ENCODE measurements at regions not wholly inside any gene's neighbourhood (a gene's known extent, or its start where the extent isn't known, plus 50 kb on each side); places are given as distances from the start of the nearest gene placed in this dataset.
A peak's percentile ranks its signal among the peaks of the same experiment; 100 is the strongest.

DNA sequence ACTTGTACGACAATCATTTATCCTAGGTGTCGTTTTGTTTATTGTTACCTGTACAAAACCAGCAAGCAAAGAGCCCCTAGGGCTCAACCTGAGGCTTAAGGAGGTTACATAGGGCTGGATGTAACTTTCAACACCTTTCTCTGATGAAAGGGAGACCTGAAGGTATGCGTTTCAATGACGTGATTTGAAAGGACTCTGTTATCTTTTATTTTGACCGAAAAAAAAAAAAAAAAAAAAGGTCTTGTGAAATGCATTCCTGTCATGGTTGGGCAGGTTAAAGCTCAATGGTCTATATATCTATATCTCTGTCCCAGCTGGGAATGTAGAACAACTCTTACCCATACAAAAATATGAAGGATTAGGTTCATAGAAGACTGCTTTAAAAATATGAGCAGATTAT, 78.7 kb upstream of the SASH1 start:
- peaks cover 11% of the 10 kb centered on the region for H3K4me1 ChIP-seq (ENCODE audit: control insufficient read depth, insufficient read depth, low read length)
- no peak overlapping the region for H3K4me3 ChIP-seq (ENCODE audit: insufficient read depth, low read depth, low read length)
- TF ChIP-seq RCOR1 (IDR thresholded peaks at IDR 0.05; ENCODE audit: insufficient replicate concordance, low read length) (no peak), MAFK (IDR thresholded peaks at IDR 0.05; ENCODE audit: low read depth, low read length) (no peak), RFX5 (IDR thresholded peaks at IDR 0.05; ENCODE audit: low read depth, low read length) (no peak), FOS (IDR thresholded peaks at IDR 0.05; ENCODE audit: low read depth, low read length) (no peak), RAD21 (IDR thresholded peaks at IDR 0.05; ENCODE audit: low read length) (no peak), BHLHE40 (IDR thresholded peaks at IDR 0.05; ENCODE audit: low read depth, low read length) (no peak), CHD1 (IDR thresholded peaks at IDR 0.05; ENCODE audit: low read depth, low read length) (no peak)
- H3K27ac ChIP-seq (ENCODE audit: insufficient read depth, low read length): no peak overlapping the region
- no peak overlapping the region for H3K4me2 ChIP-seq (ENCODE audit: low read depth, low read length)
- no peak overlapping the region for H3K14ac ChIP-seq (replicated peaks; ENCODE audit: low read depth, low read length)
- H3K27me3 ChIP-seq (ENCODE audit: control insufficient read depth, insufficient read depth, low read length): no peaks in the 10 kb centered on the region
- H2BK5ac ChIP-seq (ENCODE audit: low read depth, low read length, poor library complexity, severe bottlenecking): no peak overlapping the region
- DNase-seq: peak; percentile 20
- no peak overlapping the region for H2BK20ac ChIP-seq (ENCODE audit: low read depth, low read length)
- POLR2A ChIA-PET (ENCODE audit: unreplicated experiment): interaction anchor here (0.6 kb wide), 2 partner anchors 65 to 272 kb away, joined by 7 to 9 read pairs; no protein-coding TSS in a partner anchor
- no peak overlapping the region for H2AK9ac ChIP-seq (replicated peaks; ENCODE audit: low read depth, low read length, poor library complexity)
- H2BK15ac ChIP-seq (ENCODE audit: low read depth, low read length): peak overlapping the region; percentile 81; the same call in 2 of the 3 replicates
- BruUV-seq (replicated peaks): no TSS peak
- WGBS, 2 experiments (ENCODE audit: extremely low coverage in 2 of 2, insufficient read length in 1 of 2): no CpG with 5 or more reads among the region's 5 CpGs
- no peak overlapping the region for H4K8ac ChIP-seq (ENCODE audit: low read depth in 2 of 2, low read length in 2 of 2)
- peak overlapping the region; percentile 52; the same call in 1 of the 2 replicates for H3K4ac ChIP-seq (ENCODE audit: low read depth, low read length)
- 0 out of 2 replicates have a peak, but pooled peaks cover 8% of the 10 kb centered on the region for H3K9me1 ChIP-seq (ENCODE audit: insufficient read depth, low read length)
- H3K36me3 ChIP-seq (ENCODE audit: control insufficient read depth, insufficient read depth, low read length): no peaks in the 10 kb centered on the region
- peak overlapping the region; percentile 59; the same call in 1 of the 2 replicates for H2BK120ac ChIP-seq (ENCODE audit: low read depth, low read length)
- no peaks in the 10 kb centered on the region for H4K20me1 ChIP-seq (ENCODE audit: insufficient read depth, low read length)
- no peak overlapping the region for H4K5ac ChIP-seq (ENCODE audit: low read depth, low read length)
- CTCF ChIA-PET: interaction anchor here (0.6 kb wide), 1 partner anchor 260 kb away, joined by 7 read pairs; no protein-coding TSS in a partner anchor
- H2AFZ ChIP-seq (replicated peaks; ENCODE audit: low read length, poor library complexity): no peak overlapping the region
- dilution Hi-C loops (cut with HindIII; ENCODE audit: low sequenced_read_pairs, unreplicated experiment): no loop called here
- peak overlapping the region; percentile 45; the same call in 1 of the 2 replicates for H3K23ac ChIP-seq (ENCODE audit: low read depth, low read length)
- no peak overlapping the region for H2AK5ac ChIP-seq (ENCODE audit: low read depth, low read length)
- in situ Hi-C loops (cut with MboI; ENCODE audit: low sequenced_read_pairs): no loop called here
- ATAC-seq (ENCODE audit: low read depth): no peak
- peaks cover 0 to 4% of the 10 kb centered on the region in 2 experiments; a peak in 2 of 4 replicates for H3K79me1 ChIP-seq (ENCODE audit: low read depth in 1 of 2, low read length in 2 of 2)
- no peak overlapping the region for H3K9ac ChIP-seq (ENCODE audit: low read depth, low read length)
- intact Hi-C loops (cut with micrococcal nuclease): no loop called here
- H3K18ac ChIP-seq (ENCODE audit: low read depth, low read length): no peak overlapping the region
- no peak overlapping the region for H3K56ac ChIP-seq (ENCODE audit: extremely low read depth, insufficient read depth, low read length)
- H3K9me3 ChIP-seq (ENCODE audit: control insufficient read depth, insufficient read depth, low read length): no peaks in the 10 kb centered on the region; the same call in 1 of the 2 replicates
- H4K91ac ChIP-seq (ENCODE audit: insufficient read depth, low read depth, low read length): no peak overlapping the region

Data from IMR-90 (cell line).